ENCODE measurements at regions not wholly inside any gene's neighbourhood (a gene's known extent, or its start where the extent isn't known, plus 50 kb on each side); places are given as distances from the start of the nearest gene placed in this dataset.

DNA sequence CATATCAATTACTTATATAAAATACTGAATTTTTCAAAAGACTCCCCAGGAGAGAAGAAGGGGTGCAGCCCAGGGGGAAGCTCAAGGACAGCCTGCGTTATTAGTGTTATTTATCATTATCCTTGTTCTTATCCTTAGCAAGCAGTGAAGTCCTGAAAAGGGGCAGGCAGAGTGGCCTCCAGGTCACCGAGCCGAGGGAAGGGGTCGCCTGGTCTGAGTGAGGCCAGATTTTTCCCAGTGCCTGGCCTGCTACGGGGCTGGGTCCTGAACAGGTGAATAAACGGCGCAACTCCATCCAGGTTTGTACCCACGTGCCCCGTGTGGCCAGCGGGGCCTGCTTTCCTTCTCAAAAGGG, 123.7 kb downstream of the BRD1 start:
- H3K4me1 ChIP-seq = no peaks in the 10 kb centered on the region
- peaks cover 0 to 50% (median 0%) of the 10 kb centered on the region in 4 donors for H3K9me3 ChIP-seq
- H3K27ac ChIP-seq = no peak overlapping the region
- WGBS, 2 donors = 67 to 70% methylated on average over 5 to 10 of the region's 10 CpGs
- no peak overlapping the region for H3K4me3 ChIP-seq
- no peaks in the 10 kb centered on the region for H3K36me3 ChIP-seq
- TF ChIP-seq EP300 (IDR thresholded peaks at IDR 0.05) = no peak
- H3K27me3 ChIP-seq = peaks cover 0 to 19% of the 10 kb centered on the region in 2 donors
- no peak for DNase-seq (ENCODE audit: low spot score in 2 of 2)

DNA sequence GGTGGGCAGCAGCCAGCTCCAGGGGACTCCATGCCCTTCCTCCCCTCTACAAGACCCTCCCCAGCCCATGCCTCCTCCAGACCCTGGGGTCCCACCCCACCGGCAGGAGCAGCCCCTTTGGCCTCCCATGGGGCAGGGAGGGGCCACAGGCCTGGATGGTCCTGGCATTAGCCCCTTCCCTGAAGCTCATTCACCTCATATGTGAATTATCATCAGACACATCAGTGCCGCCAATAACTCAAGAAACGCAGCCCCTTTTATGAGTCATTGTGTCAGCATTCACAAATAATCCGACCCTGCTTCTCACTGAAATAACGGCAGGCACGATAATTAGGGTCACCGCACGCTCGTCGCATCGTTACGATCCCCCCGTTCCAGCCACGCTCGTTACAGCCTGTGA, 124.2 kb downstream of the BRD1 start:
- Histone ChIP-seq H3K27me3 (peaks cover 0 to 19% of the 10 kb centered on the region in 2 donors), H3K4me1 (no peaks in the 10 kb centered on the region), H3K27ac (no peak overlapping the region), H3K9me3 (peaks cover 0 to 46% (median 0%) of the 10 kb centered on the region in 4 donors), H3K4me3 (no peak overlapping the region), H3K36me3 (no peaks in the 10 kb centered on the region)
- TF ChIP-seq POLR2A (IDR thresholded peaks at IDR 0.05) = no peak
- TF ChIP-seq, protein P1, sequence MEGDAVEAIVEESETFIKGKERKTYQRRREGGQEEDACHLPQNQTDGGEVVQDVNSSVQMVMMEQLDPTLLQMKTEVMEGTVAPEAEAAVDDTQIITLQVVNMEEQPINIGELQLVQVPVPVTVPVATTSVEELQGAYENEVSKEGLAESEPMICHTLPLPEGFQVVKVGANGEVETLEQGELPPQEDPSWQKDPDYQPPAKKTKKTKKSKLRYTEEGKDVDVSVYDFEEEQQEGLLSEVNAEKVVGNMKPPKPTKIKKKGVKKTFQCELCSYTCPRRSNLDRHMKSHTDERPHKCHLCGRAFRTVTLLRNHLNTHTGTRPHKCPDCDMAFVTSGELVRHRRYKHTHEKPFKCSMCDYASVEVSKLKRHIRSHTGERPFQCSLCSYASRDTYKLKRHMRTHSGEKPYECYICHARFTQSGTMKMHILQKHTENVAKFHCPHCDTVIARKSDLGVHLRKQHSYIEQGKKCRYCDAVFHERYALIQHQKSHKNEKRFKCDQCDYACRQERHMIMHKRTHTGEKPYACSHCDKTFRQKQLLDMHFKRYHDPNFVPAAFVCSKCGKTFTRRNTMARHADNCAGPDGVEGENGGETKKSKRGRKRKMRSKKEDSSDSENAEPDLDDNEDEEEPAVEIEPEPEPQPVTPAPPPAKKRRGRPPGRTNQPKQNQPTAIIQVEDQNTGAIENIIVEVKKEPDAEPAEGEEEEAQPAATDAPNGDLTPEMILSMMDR (IDR thresholded peaks at IDR 0.05) = no peak
- TF ChIP-seq EP300 (IDR thresholded peaks at IDR 0.05) = no peak
- no peak for DNase-seq (ENCODE audit: low spot score in 2 of 2)
- 48 to 61% methylated on average over 15 of the region's 15 CpGs for WGBS, 2 donors

DNA sequence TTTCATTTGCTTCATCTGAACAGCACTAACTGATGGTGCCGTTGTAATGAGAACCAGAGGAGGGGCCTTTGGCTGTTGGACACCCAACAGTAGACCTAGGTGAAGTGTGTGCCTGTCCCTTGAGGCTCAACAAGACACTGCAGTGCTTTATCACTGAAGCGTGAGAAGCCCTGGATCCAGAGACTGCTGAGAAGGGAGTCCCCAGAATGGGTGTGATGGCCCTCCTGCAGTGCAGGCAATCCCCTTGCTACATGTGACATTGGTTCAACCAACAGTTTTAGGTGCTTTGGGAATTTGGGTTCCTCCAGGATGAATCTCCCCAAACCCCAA, 125.6 kb downstream of the BRD1 start:
- no peak for DNase-seq (ENCODE audit: low spot score in 2 of 2)
- Histone ChIP-seq H3K4me1 (no peaks in the 10 kb centered on the region), H3K27ac (no peak overlapping the region), H3K9me3 (peaks cover 0 to 52% (median under 1%) of the 10 kb centered on the region in 4 donors), H3K36me3 (no peaks in the 10 kb centered on the region), H3K27me3 (peaks cover 0 to 19% of the 10 kb centered on the region in 2 donors), H3K4me3 (no peak overlapping the region)
- no peak for TF ChIP-seq EP300 (IDR thresholded peaks at IDR 0.05)
- TF ChIP-seq, protein P1 (IDR thresholded peaks at IDR 0.05) = no peak
- no peak for TF ChIP-seq POLR2A (IDR thresholded peaks at IDR 0.05)
- WGBS, 2 donors = 90 to 94% methylated on average over 2 of the region's 2 CpGs

DNA sequence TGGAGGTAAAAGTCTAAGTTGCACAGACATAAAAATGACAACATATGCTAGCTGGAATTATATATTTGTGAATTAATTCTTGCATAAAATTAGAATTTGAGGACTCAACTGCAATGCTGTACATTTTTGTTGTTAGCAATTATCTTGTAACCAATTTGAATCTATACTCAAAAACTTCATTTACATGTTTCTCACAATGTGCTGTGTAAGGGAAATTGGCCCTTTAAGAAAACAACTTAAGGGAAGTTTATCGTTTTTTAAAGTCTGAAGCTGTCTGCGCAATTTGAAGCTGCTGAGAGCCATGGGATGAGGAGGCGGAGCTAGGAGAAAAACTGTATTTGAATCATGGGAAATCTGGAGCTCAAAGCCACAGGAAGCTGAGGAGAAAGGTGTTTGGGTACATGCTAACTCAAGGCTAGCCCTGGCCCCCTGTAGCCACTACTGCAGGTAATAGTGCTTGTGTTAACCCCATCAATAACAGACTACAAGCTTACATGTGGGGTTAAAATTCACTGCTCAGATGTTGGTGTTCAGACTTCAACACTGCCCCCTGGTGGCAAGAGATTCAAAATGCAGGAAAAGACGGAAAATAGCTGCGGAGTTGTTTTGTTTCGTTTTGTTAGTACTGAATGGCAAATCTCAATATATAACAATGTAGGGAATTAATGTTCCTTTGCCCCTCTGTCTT, 126.1 kb downstream of the BRD1 start:
- H3K27ac ChIP-seq = no peak overlapping the region
- no peak overlapping the region for H3K4me3 ChIP-seq
- DNase-seq (ENCODE audit: low spot score in 2 of 2) = no peak
- H3K4me1 ChIP-seq = no peaks in the 10 kb centered on the region
- peaks cover 0 to 56% (median 2%) of the 10 kb centered on the region in 4 donors for H3K9me3 ChIP-seq
- H3K36me3 ChIP-seq = no peaks in the 10 kb centered on the region
- WGBS, 2 donors = 80% methylated on average over 6 of the region's 6 CpGs
- TF ChIP-seq, protein P1 (IDR thresholded peaks at IDR 0.05) = peak in 1 of 5 experiments; percentile 19
- TF ChIP-seq EP300 (IDR thresholded peaks at IDR 0.05) = no peak
- H3K27me3 ChIP-seq = peaks cover 0 to 19% of the 10 kb centered on the region in 2 donors

DNA sequence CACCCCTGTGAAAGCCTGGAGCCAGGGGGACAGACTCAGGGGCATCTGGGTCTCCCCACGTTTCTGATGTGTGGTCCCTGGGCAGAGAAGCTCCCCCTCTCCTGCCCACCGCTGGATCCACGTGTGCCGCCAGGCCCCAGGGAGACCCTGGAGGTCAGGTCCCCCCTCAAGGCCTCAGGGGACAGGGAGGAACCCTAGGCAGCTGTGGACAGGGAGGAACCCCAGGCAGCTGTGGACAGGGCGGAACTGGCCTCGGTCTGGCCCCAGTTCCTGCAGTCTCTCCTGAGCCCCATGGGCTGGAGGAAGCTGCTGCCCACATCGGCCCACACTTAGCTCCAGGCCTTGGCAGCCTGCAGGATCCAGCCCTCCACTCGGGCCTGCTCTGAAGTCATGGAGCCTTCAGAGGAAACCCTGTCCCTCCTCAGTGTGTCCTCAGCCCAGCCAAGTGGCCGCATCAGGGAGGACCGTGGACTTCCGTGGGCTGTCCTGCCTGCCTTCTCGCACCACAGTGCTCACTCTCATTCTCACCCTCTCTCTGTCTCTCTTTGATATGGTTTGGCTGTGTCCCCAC, 127.7 kb downstream of the BRD1 start:
- H3K9me3 ChIP-seq = peaks cover 0 to 70% (median 2%) of the 10 kb centered on the region in 4 donors
- no peak overlapping the region for H3K27ac ChIP-seq
- H3K4me3 ChIP-seq = no peak overlapping the region
- H3K27me3 ChIP-seq = peaks cover 0 to 19% of the 10 kb centered on the region in 2 donors
- no peak for DNase-seq (ENCODE audit: low spot score in 2 of 2)
- no peaks in the 10 kb centered on the region for H3K4me1 ChIP-seq
- 80 to 84% methylated on average over 9 to 11 of the region's 12 CpGs for whole genome bisulfite sequencing, 2 donors
- TF ChIP-seq EP300 (IDR thresholded peaks at IDR 0.05) = no peak
- TF ChIP-seq, protein P1 (IDR thresholded peaks at IDR 0.05) = no peak
- TF ChIP-seq POLR2A (IDR thresholded peaks at IDR 0.05) = no peak
- H3K36me3 ChIP-seq = no peaks in the 10 kb centered on the region

Data from tibial nerve (tissue), 4 donors.